ENCODE measurements at regions not wholly inside any gene's neighbourhood (a gene's known extent, or its start where the extent isn't known, plus 50 kb on each side); places are given as distances from the start of the nearest gene placed in this dataset.

DNA sequence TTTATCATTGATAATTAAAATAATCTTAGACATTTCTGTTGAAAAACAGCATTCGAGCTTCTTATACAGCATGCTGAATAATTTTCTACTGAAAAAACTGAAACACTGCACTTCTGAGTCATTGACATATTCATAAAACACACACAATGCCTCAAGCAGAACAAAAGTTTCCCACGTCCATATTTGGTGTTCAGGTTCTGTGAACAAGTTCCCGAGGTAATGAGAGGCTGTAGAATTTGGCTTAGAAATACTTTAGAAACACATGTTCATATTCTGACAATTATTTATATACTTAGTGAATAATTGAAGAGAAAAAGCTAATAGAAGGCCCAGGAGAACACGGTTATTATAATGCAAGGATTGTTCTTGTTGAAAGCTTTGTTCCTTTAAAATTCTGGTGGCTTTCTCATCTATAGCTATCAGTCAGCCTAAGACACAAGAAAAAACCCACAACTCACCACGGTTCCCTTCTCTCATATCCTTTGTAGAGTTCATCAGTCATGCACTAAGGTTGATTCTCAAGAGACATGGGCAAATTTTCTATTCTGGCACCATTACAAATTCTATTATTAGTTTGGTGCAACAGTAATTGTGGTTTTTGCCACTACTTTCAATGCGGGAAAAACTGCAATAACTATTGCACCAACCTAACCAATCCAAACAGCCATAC is 194.4 kb downstream of the TMX3 start:
- DNase-seq (ENCODE audit: low spot score): no peak

DNA sequence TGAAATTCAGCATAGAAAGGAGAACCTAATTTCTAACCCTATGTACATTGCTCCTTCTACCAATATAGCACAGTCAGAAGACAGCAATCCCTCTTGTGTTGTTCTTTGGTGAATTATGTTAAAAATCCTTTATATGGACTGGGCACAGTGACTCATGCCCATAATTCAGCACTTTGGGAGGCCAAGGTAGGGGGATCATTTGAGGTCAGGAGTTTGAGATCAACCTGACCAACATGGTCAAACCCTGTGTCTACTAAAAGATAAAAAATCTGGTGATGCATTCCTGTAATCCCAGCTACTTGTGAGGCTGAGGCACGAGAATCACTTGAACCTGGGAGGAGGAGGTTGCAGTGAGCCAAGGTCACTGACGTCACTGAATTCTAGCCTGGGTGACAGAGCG is 195.6 kb downstream of the TMX3 start:
- DNase-seq (ENCODE audit: low spot score): no peak

DNA sequence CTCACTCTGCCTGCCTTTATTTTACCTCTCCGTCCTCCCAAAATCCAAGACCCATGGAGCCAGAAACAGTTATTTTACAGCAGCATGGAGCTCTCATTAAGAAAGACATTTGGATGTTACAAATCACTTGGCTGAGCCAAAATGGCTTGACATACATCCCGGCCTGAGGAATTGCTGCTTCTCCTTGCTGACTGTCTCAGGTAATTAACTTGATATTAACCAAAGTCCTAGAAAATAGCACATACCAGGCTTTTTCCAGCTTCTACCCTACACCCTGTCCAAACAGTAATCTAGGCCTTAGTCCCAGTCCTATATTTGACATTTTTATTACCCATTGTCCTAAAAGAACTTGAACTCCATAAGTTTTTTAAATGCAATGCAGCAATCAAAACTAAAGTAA is 205.0 kb downstream of the TMX3 start:
- no peak for DNase-seq (ENCODE audit: low spot score)

DNA sequence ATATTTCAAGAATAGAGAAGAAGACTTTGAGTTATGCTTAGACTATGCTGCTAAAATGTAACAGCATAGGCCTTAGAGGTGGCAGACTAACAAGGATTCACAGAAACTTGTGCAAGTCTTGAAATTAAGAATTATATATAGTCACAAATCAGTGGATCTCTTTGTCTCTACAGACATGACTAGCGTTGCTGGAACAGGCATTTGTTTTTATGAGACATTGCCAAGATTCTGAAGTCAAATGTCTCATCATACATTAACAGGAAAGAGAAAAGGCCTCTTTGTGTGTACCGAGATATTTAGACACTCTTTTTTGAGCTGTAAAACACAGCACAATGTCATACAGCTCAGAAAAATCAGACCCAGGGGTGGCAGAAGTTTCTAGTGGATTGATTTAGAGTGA is 207.1 kb downstream of the TMX3 start:
- DNase-seq (ENCODE audit: low spot score): no peak

DNA sequence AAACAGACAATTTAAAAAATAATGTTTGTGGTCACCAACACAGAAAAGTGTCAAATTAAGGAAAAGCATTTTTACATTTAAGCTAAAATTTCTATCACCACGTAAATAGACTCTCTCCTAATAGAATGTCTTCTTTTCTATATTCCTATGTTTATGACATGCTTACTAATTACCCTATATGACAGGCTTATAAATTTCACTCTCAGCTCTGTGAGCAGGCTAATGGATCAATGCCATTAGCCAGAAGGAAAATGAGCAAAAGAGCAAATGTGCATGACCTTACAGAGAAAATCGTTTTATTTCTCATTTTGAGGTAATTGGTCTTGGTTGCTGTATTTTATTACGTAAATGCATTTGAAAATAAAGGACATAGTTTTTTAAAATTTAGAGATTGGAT is 209.7 kb downstream of the TMX3 start:
- no peak for DNase-seq (ENCODE audit: low spot score)

DNA sequence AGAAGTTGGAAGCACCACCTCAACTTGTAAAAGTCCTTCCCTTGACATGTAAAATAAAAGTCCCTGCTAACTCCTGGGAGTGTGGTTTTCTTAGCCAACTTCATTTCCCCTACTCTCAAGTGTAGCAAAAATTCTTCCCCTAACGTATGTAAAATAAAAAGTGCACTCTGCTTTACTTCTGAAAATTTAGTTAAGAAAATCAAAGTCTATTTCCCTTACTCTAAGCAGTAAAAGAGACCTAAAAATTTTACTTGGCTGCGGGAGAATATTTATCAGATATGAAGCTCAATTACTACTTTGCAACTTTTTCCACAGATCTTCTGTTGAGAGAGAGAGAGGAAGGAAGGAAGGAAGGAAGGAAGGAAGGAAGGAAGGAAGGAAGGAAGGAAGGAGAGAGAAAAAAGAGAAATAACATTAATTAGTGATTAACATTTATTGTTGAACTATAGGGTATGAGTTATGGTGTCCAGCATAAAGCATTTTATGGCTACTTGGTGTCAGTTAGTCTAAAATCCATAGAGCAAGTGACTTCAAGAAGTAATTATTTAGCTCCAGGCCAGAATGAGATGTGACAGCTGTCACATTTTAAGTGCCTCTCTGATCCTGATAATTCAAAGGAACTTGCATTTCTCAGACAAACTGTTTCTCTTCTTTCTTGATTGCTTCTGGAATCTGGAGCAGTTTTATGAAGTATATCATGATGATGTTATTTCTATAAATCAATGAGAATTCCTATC is 210.3 kb downstream of the TMX3 start:
- DNase-seq (ENCODE audit: low spot score): no peak

DNA sequence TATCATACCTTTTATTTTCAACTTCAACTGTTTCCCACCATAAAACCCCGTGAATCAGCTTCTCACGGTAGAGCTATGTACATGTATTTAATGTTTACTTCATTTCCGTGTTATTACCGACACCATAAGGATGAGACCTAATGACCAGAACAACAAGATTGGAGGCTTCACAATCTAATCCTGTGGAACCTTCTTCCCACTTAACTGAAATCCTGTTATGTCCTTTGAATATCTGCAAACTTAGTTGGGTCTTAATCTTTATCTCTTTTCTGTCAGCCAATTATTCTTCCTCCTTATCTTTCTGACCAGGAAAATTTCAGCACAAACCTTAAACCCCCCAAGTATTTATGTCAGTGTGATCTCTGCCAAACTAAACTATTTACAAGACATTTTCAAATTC is 214.4 kb downstream of the TMX3 start:
- no peak for DNase-seq (ENCODE audit: low spot score)

DNA sequence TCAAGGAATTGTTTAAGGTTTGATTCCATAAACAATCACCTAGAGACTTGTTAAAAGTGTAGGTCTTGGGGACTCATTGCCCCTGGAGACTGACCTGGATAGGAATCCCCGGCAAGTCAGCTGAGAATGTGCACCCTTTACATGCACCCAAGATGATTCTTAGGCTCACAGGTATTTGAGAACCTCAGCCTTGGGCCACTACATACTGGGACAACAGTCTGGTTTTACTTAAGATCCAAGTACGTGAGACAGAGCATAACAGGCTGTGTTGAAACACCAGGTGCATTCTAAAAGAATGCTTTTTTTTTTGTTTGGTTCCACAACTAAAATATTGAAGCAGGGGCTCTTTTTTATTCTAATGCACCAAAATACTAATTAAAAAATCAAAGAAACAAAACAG is 215.8 kb downstream of the TMX3 start:
- no peak for DNase-seq (ENCODE audit: low spot score)

DNA sequence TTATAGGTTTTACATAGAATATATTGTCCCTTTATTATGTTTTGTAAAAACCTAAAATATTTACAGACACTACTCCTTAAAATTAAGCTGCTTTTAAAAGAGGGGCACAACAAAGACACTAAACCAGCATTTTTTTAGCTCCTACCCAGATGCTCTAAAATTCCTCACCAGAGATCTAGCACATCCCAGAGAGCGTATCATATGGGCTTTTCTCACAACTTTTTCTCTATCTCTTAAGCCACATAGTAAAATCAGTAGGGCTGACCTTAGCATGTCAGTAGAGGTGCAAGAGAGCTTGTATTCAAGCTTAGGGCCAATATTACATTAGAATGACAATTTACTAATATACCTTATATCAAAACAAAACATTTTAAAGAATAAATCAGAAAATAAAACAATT is 216.3 kb downstream of the TMX3 start:
- DNase-seq (ENCODE audit: low spot score): no peak

DNA sequence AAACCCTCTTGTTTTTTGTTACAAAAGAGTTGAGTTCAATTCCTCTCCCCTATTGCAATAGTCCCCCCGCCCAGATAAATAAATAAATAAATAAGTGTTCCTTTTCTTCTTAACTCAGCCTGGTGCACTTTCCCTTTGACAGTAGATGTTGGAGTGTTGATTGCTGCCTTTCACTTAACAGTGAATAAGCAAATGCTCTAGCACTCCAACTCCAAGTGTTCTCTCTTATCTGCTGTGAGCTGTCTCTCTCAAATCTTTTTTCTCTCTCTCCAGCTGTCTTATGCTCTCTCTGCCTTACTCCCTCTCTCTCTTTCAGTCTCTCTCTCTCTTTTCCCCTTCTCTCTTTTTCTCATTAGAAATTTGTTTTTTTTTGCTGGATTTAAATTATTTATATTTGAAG is 216.7 kb downstream of the TMX3 start:
- no peak for DNase-seq (ENCODE audit: low spot score)

DNA sequence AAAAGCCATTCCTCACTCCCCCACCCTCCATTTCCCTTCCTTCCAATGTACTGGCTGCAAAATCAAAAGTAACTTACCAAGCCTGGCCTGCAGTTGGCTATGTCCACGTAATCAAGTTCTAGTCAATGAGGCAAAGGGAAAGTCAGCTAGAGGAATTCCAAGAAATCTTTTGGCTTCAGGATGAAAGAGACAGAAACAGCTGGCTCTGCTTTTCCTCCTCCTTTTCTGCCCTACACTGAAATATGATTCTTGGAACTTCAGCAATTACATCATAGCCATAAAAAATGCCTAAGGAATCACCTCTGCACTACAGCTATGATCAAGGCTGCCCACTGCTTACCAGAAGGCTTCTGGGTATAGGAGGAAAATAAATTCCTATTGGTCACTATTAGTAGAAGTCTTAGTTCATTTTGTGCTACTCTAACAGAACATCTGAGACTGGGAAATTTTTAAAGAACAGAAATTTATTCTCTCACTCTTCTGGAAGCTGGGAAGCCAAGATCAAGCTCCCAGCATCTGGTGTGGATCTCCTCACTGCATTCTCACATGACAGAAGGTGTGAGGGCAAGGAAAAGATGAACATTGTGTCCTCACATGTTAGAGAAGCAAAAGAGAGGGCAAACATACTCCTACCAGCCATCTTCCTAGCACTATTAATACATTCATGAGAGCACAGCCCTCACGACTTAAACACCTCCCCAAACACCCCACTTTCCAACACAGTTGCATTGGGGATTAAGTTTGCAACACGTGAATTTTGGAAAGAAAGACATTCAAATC is 219.9 kb downstream of the TMX3 start:
- DNase-seq (ENCODE audit: low spot score): no peak

DNA sequence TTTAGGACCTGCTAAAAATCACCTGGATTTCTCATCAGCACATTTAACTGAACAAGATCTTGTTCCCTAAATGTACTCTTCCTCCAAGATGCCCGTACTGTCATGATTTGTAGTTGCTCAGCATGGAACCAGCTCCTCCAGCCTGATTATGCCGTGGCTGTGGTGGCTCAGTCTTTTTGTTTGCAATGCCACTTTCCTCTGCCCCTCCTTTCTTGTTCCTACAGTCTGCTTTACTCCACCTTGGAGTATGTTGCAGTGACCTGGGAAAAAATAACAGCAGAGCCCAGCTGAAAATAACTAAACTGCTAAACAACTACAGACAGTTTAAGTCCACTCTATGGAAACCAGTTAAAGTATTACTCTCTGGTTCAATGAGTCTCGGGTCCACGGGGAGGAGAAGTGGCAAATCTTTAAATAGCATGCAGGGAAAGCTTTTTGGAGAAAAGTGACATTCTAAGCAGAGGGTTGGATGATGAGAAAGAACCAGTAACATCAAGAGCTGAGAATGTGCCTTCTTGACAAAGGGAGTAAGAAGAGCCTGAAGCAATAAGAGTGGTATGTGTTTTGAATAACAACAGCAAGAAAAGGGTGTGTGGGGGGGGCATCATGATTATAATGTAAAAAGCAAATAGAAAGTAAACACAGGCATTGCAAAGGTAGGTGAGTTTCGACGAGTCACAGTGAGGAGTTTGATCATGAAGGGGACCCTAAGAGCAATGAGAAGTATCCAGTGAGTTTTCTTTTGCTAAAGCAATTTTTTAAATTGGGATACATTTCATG is 225.7 kb downstream of the TMX3 start:
- no peak for DNase-seq (ENCODE audit: low spot score)

DNA sequence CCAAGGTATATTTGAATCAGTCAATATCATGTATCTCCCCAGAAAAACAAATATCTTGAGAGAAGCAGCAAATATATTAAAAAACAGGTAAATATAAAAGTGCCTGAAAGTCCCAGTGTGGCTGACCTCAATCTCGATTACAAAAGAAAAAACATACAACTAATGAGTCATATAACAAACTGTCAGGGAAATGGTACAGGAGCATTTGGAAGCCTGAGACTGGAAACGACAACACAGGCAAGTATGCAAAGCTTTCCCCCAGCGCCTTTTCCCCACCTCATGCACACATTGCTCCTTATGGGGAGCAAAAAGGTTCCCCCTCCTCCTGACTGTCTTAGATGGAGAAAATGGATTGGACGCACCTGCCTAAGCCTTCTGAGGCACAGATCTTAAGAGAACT is 230.7 kb downstream of the TMX3 start:
- DNase-seq (ENCODE audit: low spot score): no peak

DNA sequence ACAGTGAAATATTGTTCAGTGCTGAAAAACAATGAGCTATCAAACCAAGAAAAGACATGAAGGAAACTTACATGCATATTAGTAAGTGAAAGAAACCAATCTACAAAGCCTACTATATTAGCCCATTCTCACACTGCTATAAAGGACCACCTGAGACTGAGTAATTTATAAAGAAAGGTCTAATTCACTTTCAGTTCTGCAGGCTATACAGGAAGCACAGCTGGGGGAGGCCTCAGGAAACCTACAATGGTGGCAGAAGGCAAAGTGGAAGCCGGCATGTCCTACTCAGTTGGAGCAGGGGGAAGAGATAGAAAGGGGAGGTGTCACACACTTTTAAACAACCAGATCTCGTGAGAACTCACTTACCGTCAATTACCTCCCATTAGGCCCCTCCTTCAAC is 232.1 kb downstream of the TMX3 start:
- DNase-seq (ENCODE audit: low spot score): no peak

DNA sequence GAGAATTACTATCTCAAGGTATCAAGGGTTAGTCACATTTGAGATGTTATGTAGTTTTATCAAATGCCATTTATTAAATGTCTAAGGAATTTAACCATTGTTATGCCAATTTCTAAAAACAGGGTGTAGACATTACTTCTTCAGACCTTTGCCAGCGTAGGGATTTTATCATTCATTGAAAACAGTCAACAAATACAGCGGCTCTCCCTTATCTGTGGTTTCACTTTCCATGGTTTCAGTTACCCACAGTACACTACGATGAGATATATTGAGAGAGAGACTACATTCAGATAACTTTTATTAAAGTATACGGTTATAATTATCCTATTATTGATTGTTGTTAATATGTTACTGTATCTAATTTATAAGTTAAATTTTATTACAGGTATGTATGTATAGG is 234.7 kb downstream of the TMX3 start:
- no peak for DNase-seq (ENCODE audit: low spot score)

DNA sequence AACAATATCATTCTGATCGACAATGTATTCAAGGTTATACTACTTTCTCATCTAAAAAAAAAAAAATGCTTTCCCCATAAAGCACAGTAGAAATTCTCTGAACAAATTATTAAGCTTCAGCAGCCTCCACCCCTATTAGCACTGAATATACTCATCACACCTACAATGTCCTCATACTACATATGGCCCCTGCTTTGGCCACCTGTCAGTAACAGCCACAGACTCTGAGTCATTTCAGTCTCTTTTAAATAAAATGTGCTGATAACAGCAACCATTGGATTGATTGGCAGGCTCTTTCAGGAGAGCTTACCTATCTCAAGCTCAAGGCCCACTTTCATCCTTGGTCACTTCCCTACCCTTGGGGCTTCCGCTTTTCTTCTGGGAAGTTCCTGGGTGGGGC is 236.7 kb downstream of the TMX3 start:
- no peak for DNase-seq (ENCODE audit: low spot score)

DNA sequence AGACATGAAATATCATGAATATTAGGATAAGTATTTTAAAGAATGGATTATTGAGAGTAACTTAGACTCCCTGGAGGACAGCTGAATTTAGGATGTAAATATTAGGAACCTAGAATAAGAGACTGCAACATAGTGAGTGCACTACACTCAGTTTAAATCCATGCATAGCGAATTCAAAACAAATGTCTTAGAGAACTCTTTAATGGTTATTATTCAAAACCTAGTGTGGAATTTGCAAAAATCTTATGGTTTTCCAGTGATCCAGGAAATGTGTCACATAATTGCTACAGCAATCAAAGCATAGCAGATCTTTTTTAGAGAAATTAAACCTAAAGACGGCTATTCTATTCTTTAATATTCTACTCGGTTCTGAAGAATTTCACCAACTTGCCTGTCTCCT is 239.0 kb downstream of the TMX3 start:
- DNase-seq (ENCODE audit: low spot score): no peak

DNA sequence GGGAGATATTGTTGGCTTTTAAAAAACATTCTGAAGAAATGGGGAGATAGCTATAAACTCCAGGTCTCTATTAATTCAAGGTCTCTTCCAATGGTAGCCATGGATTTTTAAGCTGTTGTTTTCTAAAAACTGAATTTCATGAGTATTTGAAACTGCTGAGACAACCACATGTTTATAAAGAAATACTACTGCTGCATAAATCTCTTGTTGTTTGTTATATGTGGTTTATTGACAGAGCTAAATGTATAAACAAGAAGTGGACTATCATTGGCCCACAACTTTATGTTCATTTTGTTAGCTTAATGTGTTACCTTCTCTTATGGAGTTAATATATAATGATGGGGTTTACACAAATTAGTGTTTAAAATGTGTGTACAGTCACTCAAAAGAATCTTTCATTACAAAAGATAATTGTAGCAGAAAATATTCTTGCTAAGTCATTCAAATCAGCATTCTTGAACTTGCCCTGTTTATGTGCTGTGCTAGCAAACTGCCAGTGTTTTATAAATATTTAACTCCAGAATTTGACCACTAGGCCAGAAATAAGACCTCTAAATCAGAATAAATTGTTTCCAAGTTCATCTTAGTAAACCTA is 242.1 kb downstream of the TMX3 start:
- no peak for DNase-seq (ENCODE audit: low spot score)

DNA sequence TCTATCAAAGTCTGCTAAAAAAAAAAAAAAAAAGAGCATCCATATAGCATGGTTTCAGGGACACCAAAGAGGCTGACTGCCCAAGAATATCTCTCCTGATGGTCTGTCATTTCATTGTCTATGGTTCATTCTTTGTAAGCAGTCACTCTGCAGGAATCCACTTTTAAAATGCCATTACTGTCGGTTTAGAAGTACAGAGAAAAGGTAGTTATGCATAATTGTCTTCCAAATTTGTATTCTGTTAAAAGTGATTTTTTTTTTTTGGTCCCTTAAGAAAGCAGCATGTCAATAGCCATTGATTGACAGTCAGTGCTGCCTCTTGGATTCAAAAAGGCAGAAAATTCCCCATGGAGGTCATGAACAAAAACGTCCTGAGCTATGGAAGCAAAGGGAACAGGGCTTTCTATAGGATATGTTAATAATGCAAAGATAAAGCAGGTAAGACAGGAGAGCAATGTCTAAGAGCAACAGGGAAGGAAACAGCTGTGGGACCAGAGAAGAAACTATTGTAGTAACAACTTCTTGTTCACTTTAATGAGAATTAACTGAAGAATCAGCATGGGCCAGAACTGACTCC is 245.8 kb downstream of the TMX3 start:
- DNase-seq (ENCODE audit: low spot score): no peak

DNA sequence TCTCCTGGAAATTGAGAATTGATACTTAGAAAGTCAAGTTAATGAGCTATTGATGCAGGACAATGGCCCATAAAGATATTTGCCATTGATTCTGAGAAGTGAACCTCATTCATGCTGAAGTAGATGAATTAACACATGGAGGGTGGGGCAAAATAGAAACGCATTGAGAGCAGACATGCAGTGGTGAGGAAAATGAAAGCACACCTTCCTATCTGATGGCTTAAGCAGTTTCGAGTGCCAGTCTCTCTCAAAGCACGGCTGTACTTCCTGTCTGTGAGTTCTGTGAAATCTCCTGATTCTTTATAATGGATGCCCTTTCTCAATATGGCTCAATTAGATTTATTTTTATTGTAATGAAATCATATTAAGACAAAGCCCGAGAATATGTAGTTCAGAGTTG is 247.0 kb downstream of the TMX3 start:
- no peak for DNase-seq (ENCODE audit: low spot score)

DNA sequence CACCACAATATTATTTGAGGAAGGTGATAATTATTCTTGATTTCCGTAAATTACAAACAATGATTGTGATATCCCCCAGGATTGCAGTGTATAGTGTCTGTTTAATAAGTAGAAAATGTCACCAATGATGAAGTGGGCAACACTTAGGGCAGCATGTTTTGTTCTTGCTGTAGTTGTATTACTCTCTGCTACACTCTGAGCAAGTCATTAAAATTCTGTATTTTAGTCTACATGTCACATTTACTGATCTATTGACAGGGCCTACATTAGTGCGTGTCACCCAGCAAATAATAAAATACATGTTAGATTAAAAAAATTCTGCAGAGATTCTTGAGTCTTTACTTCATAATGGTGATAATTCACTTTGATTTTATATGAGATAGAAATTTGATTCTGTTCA is 247.6 kb downstream of the TMX3 start:
- DNase-seq (ENCODE audit: low spot score): no peak

DNA sequence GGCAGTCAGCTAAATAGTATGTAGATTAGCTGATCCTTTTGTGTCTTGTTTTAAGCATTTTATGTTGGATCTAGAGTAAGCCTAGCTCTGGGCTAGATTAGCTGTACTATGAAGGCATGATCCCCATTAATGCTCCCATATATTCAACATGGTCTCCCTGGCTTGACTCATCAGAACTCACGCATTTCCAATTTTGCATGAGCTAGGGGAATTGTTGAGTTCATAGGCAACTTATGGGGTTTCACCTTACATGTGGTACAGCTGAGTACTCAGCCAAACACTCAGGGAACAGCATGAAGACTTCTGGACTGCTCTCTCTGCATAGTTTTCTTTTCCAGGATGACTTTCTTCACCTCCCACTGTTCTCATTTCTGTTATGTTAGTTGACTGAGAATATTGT is 248.2 kb downstream of the TMX3 start:
- DNase-seq (ENCODE audit: low spot score): no peak

Data from germinal center (tissue), 1 donor.